ENCODE measurements at regions not wholly inside any gene's neighbourhood (a gene's known extent, or its start where the extent isn't known, plus 50 kb on each side); places are given as distances from the start of the nearest gene placed in this dataset.

GRCh38 chr4:113823291-113823659, 61.7 kb upstream of the CAMK2D start:
- TF ChIP-seq EZH2phosphoT487 (IDR thresholded peaks at IDR 0.05; ENCODE audit: borderline replicate concordance), result no peak
- TF ChIP-seq CTCF (conservative IDR thresholded peaks at IDR 0.05; ENCODE audit: low read length), result no peak

All from Loucy (cell line).